Psoas muscle (tissue), 7 donors: ENCODE measurements at regions not wholly inside any gene's neighbourhood (a gene's known extent, or its start where the extent isn't known, plus 50 kb on each side); places are given as distances from the start of the nearest gene placed in this dataset.

Experiments
- ATAC-seq, 4 donors: fragments of 200-7000 bp; cut with Tn5 transposase; one replicate each; pipeline ENCODE4 v1.9.1; 2020; ENCODE audit warnings: moderate library complexity in 3 of 4, mild to moderate bottlenecking in 2 of 4
- DNase-seq, 2 donors: peaks; one replicate each; pipeline ENCODE4 v3.0.0-alpha.2; 2020
- H3K27ac ChIP-seq: fragments of 200-600 bp; one replicate; pipeline ENCODE4 v1.8.0; 2022
- H3K27me3 ChIP-seq, 3 donors: fragments of 200-600 bp in 1 of 3; one replicate each; pipeline versions ENCODE4 v1.6.1 to v1.8.0; 2013 to 2022; ENCODE audit warnings: low read length in 2 of 3, mild to moderate bottlenecking in 2 of 3, moderate library complexity in 1 of 3; ENCODE audit not compliant: insufficient read depth in 3 of 3
- H3K36me3 ChIP-seq, 2 donors: fragments of 200-600 bp in 1 of 2; one replicate each; pipeline versions ENCODE4 v1.6.1 to v1.8.0; 2013 to 2022; ENCODE audit warnings: low read depth in 1 of 2, mild to moderate bottlenecking in 1 of 2, moderate library complexity in 1 of 2; ENCODE audit not compliant: insufficient read depth in 1 of 2
- H3K4me1 ChIP-seq: fragments of 200-600 bp; one replicate; pipeline ENCODE4 v1.8.0; 2022
- H3K4me3 ChIP-seq: fragments of 200-600 bp; one replicate; pipeline ENCODE4 v1.8.0; 2022; ENCODE audit warnings: mild to moderate bottlenecking
- H3K9me3 ChIP-seq: fragments of 200-600 bp; one replicate; pipeline ENCODE4 v1.8.0; 2022
- WGBS, 3 donors: extraction: QIAGEN DNeasy Blood & Tissue Kit; methylation state at CpG; one replicate each; pipeline versions ENCODE4 v1.1.6 to v1.1.7; 2013; 5-methylcytosine and 5-hydroxymethylcytosine counted together
- intact Hi-C, 2 donors: fragments of 100-400 bp; cut with DNase I; formaldehyde crosslinking; loops; one replicate each; pipeline versions ENCODE4 v1.11.0 to v1.14.2; 2022
- TF ChIP-seq, protein P1 (sequence below): fragments of 200-600 bp; IDR thresholded peaks from one replicate; pipeline ENCODE4 v1.8.0; 2022; ENCODE audit warnings: antibody characterized with exemption
- donor health status: healthy with polysubstance abuse.
- donor health status: DM: no; HTN: no; CAD: no; lungs with moderate emphysema.
- donor health status: Bipolar disorder and iron deficiency.
- donor health status: healthy.
- donor health status: DM: yes; HTN: yes; CAD: no.
- donor health status: DM: no; HTN: no; CAD: no.
- donor health status: DM: yes; HTN: yes; CAD: no.

DNA sequence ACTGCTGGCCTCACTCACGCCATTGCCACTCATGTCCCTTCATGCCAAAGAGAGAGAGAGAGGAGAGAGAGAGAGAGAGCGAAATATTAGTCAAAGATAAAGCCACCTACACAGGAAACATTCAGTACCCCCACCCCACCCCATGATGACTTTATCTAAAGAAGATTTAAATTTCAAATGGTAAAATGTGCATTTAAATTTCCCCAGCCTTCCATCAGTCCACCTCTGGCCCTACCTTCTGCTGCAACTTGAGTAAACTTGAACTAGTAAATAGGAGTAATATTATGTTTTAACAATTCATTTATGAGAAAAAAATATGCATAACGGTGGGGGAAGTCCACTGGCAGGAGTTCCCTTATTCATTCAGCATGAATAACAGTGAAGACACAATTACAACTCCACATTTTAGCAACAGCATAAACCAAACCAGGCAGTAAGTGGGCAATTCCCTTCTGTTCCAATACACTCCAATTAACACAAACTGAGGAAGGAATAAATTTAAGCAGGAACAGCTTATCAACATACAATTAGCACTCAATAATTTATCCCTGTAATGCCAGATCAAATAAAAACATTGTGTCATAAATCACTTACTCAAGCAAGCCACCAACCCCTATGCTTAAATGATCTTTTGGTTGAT is 264.2 kb downstream of the LNPK start:
- no peak for DNase-seq
- Histone ChIP-seq H3K4me3 (no peak overlapping the region), H3K9me3 (no peaks in the 10 kb centered on the region), H3K36me3 (no peaks in the 10 kb centered on the region), H3K4me1 (peaks cover under 1% of the 10 kb centered on the region), H3K27me3 (no peaks in the 10 kb centered on the region), H3K27ac (no peak overlapping the region)
- 69 to 72% (median 71%) methylated on average over 3 of the region's 3 CpGs for WGBS, 3 donors
- no peak for ATAC-seq
- intact Hi-C loops = no loop called here
- TF ChIP-seq, protein P1, sequence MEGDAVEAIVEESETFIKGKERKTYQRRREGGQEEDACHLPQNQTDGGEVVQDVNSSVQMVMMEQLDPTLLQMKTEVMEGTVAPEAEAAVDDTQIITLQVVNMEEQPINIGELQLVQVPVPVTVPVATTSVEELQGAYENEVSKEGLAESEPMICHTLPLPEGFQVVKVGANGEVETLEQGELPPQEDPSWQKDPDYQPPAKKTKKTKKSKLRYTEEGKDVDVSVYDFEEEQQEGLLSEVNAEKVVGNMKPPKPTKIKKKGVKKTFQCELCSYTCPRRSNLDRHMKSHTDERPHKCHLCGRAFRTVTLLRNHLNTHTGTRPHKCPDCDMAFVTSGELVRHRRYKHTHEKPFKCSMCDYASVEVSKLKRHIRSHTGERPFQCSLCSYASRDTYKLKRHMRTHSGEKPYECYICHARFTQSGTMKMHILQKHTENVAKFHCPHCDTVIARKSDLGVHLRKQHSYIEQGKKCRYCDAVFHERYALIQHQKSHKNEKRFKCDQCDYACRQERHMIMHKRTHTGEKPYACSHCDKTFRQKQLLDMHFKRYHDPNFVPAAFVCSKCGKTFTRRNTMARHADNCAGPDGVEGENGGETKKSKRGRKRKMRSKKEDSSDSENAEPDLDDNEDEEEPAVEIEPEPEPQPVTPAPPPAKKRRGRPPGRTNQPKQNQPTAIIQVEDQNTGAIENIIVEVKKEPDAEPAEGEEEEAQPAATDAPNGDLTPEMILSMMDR = no peak

DNA sequence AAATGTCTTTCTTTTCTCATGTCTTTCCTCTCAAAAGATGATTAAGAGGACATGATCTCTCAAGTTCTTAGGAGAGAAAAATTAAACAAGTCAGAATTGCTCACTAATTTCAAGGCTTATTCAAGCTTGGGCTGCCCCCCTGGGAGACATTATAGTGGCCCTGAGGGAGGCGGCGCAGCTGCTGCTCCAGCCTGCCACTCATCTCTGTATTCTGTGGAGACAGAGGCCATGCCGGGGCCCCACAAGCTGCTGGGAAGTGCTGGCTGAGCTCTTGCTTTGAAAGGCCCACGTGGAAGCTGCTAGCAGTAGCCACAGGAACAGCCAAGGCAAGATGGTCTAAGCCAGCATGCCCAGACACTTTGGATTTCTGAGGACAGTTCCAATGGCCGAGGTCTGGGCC is 267.4 kb downstream of the LNPK start:
- intact Hi-C loops = no loop called here
- DNase-seq = no peak
- ATAC-seq = no peak
- Histone ChIP-seq H3K36me3 (no peaks in the 10 kb centered on the region), H3K27ac (no peak overlapping the region), H3K27me3 (no peaks in the 10 kb centered on the region), H3K4me1 (no peaks in the 10 kb centered on the region), H3K9me3 (peaks cover 7% of the 10 kb centered on the region), H3K4me3 (no peak overlapping the region)
- WGBS, 3 donors = 56 to 66% (median 59%) methylated on average over 5 of the region's 5 CpGs
- TF ChIP-seq, protein P1 = no peak

DNA sequence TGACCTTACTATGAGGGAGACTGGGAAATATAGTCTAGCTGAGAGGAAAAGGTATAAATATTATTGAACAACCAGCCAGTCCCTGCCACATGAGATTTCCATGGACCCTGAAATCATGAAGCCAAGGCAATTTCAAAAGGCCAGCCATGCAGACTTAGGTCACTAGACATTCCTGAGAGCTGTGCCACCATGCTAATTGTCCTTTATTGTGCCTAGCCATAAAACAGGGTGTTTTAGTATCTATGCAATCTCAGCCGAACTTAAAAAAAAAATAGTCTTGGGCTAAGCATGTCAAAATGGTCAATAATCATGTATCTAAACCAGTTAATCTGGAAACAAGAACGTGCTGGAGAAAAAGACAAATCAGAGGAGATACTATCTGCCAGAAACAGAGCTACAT is 269.5 kb downstream of the LNPK start:
- ATAC-seq (no peak), DNase-seq (no peak)
- 72 to 83% (median 80%) methylated on average over 2 of the region's 2 CpGs for WGBS, 3 donors
- H3K27me3 ChIP-seq = no peaks in the 10 kb centered on the region
- H3K36me3 ChIP-seq = no peaks in the 10 kb centered on the region
- peaks cover 7% of the 10 kb centered on the region for H3K9me3 ChIP-seq
- no peaks in the 10 kb centered on the region for H3K4me1 ChIP-seq
- intact Hi-C loops = no loop called here
- no peak overlapping the region for H3K4me3 ChIP-seq
- TF ChIP-seq, protein P1 = no peak
- no peak overlapping the region for H3K27ac ChIP-seq

DNA sequence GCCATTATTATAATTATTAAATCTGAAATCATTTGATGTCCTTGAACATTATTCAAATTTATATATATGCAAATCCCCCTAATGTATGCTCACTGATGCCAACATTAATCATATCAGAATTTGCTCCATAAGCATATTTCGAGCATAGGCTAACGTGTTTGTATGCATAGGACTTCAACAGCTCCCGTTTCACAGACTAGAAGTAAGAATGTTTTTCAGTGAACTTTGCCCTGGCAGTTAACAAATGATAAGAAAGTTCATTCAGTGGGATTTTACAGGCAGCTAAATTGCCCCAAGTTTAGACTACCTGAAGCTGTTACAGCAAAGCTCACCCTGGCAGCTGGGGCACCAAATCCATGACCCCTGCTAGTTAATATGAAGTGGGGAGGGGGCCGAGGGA is 272.0 kb downstream of the LNPK start:
- no peaks in the 10 kb centered on the region for H3K4me1 ChIP-seq
- 44 to 68% (median 48%) methylated on average over 4 of the region's 4 CpGs for WGBS, 3 donors
- peaks cover 7% of the 10 kb centered on the region for H3K9me3 ChIP-seq
- ATAC-seq (no peak), DNase-seq (no peak)
- intact Hi-C loops = no loop called here
- H3K27ac ChIP-seq = no peak overlapping the region
- H3K27me3 ChIP-seq = no peaks in the 10 kb centered on the region
- no peaks in the 10 kb centered on the region for H3K36me3 ChIP-seq
- TF ChIP-seq, protein P1 = no peak
- no peak overlapping the region for H3K4me3 ChIP-seq
